ENCODE measurements at regions not wholly inside any gene's neighbourhood (a gene's known extent, or its start where the extent isn't known, plus 50 kb on each side); places are given as distances from the start of the nearest gene placed in this dataset.

DNA sequence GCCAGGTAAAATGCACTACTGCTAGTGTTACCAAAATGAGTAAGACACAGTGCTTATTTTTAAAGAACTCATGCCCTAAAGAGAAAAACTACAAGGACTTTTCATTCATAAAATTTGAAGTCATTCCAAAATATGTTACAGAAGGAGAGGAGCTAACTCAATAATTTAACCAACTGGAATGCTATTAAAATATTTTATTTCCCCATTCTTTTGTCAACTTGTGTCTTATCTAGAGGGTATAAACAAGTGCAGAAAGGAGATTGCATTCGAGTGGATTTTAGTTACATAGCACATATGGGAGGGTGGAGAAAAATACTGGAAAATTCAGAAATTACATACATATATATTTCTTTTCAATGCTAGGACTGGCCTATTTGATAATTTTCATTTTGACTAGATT is 131.0 kb upstream of the IRS2 start:
- TF ChIP-seq, protein P1, sequence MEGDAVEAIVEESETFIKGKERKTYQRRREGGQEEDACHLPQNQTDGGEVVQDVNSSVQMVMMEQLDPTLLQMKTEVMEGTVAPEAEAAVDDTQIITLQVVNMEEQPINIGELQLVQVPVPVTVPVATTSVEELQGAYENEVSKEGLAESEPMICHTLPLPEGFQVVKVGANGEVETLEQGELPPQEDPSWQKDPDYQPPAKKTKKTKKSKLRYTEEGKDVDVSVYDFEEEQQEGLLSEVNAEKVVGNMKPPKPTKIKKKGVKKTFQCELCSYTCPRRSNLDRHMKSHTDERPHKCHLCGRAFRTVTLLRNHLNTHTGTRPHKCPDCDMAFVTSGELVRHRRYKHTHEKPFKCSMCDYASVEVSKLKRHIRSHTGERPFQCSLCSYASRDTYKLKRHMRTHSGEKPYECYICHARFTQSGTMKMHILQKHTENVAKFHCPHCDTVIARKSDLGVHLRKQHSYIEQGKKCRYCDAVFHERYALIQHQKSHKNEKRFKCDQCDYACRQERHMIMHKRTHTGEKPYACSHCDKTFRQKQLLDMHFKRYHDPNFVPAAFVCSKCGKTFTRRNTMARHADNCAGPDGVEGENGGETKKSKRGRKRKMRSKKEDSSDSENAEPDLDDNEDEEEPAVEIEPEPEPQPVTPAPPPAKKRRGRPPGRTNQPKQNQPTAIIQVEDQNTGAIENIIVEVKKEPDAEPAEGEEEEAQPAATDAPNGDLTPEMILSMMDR (IDR thresholded peaks at IDR 0.05), result no peak

DNA sequence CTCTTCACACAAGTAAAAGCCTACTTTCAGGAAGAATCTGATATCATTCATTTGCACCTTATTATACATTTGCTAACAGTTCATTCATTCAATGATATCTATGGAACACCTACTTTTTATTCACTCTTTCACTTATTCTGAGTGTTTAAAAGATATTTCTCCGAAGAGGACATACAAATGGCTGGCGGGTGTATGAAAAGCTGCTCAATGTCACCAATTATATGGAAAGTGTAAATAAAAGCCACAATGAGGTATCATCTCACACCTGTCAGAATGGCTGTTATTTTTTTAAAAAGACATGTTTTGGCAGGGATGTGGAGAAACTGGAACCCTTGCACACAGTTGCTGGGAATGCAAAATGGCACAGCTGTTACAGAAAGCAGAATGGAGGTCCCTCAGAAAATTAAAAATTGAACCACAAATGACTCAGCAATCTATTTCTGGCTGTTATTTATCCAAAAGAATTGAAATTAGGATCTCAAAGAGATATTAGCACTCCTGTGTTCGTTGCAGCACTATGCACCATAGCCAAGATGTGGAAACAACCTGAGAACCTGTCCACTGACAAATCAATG is 127.6 kb upstream of the IRS2 start:
- TF ChIP-seq, protein P1 (IDR thresholded peaks at IDR 0.05), result no peak

- TF ChIP-seq, protein P1 (IDR thresholded peaks at IDR 0.05), result no peak
Observed at GRCh38 chr13:109913186-109913585, 126.8 kb upstream of the IRS2 start.

DNA sequence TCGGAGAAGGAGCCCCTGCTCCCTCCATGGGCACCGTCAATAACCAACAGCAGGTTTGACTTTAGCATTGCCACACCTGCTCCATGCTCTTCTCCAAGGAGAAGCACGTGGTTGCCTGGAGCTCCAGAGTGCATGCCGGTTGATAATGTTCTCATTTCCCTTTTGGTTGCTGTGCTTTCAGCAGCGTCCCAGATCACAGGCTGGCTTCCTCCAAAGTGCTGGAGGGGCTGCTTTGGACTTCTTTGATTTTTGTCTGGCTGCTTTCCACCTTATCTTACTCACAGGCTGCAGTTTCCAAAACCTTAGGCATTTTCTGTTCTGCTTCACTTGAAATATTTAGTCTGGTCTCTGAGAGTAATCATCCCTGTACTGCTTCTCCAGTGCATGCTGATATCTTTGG is 123.8 kb upstream of the IRS2 start:
- TF ChIP-seq, protein P1 (IDR thresholded peaks at IDR 0.05), result no peak

DNA sequence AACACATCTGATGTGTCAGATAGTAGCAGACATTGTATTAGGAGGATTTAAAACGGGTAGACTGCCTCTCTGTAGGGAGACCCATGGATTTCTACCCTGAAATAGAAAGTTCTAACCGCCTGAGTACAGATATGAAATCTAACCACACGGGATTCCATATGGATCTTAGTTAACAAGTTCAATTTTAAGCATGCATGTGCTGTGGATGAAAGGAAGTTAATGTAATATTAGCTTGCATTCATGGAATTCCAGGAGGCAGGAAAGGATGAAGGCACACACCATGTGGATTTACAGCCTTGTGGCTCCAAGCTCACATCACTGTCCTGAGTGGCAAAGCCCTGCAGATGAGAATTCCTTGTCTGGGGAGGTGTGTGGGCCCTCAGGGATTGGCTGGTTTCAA is 120.6 kb upstream of the IRS2 start:
- TF ChIP-seq, protein P1 (IDR thresholded peaks at IDR 0.05), result no peak

DNA sequence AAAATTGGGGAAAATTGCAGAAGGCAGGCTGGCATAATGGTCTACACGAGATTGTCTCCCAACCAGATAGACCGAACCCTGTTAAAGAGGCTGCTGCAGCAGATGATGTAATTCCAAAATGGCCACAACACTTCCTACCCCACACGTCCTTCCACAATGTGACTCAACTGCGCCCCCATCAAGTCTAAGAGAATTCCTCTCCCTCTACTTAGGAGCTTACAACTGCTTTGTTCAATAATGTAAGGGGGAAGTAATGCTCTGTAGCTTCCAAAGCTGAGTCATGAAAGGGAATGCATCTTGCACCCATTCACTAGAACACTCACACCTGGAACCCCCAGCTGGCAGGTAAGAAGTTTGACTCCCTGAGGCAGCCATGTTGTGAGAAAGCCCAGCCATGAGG is 117.8 kb upstream of the IRS2 start:
- TF ChIP-seq, protein P1 (IDR thresholded peaks at IDR 0.05), result no peak

GRCh38 chr13:109900741-109901140 is 114.4 kb upstream of the IRS2 start:
- TF ChIP-seq, protein P1 (IDR thresholded peaks at IDR 0.05), result no peak

DNA sequence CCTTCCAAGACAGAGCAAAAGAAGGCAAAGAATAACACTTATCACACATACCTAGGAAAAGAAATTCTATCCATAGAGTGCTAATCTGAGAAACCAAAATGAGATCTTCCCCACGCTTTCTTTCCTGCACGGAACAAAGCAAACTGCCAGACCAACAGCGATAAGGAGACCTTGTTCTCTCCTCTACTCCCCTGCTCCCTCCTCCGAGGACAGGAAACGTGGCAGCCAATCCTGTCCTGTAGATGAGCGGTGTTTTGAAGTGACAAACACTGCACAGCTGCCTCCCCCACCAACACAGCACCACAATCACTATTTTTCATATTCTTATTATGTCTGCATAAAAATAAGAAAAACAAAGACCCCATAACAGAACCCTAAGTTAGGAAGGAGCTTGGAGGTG is 113.9 kb upstream of the IRS2 start:
- TF ChIP-seq, protein P1 (IDR thresholded peaks at IDR 0.05), result no peak

Data from LNCAP (cell line).